ENCODE measurements at regions not wholly inside any gene's neighbourhood (a gene's known extent, or its start where the extent isn't known, plus 50 kb on each side); places are given as distances from the start of the nearest gene placed in this dataset.

DNA sequence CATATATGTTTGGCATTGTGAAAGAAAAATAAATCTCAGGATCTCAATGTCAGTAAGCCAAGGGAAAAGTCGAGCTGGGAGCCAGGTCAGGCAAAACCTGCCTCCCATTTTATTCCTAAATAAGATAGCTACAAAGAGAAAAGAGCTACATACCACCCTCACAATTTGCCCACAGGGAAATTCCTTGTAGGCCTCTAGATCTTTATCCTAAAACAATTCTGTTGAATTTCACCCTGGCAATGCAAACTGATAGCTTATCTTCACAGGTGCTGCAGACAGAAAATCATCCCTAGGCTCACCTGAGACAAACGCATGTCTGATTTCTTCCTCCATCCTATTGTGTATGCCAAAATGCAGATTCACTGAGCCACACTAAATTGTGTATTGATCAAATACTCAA, 2587.1 kb downstream of the PCDH9 start:
- no peak overlapping the region for H3K9ac ChIP-seq (ENCODE audit: extremely low read depth, insufficient read length, low read length)
- H3T11ph ChIP-seq (ENCODE audit: low read length): no peak overlapping the region
- no peaks in the 10 kb centered on the region for H3K4me1 ChIP-seq (ENCODE audit: insufficient read depth, low read length)
- no peak overlapping the region for H2BK20ac ChIP-seq (ENCODE audit: low read depth, low read length, poor library complexity, severe bottlenecking)
- H2AFZ ChIP-seq (ENCODE audit: low read length): no peak overlapping the region
- no peak overlapping the region for H3K27ac Mint-ChIP-seq
- H3K27me3 ChIP-seq (ENCODE audit: insufficient read depth, low read length): no peaks in the 10 kb centered on the region
- no peak overlapping the region for H2BK120ac ChIP-seq (ENCODE audit: low read depth, low read length, poor library complexity, severe bottlenecking)
- H4K91ac ChIP-seq (ENCODE audit: insufficient read length, low read depth, low read length): no peak overlapping the region
- WGBS (ENCODE audit: extremely low coverage, insufficient read length, low lambda C conversion rate): no CpG with 5 or more reads among the region's 2 CpGs
- H3K4me1 Mint-ChIP-seq: peaks cover 0 to 11% of the 10 kb centered on the region in 2 experiments; a peak in 2 of 4 replicates
- H3K9me3 ChIP-seq (ENCODE audit: control insufficient read depth, low read depth, low read length): no peaks in the 10 kb centered on the region
- no peaks in the 10 kb centered on the region for H4K20me1 ChIP-seq (ENCODE audit: control insufficient read depth, insufficient read depth, insufficient read length)
- no peaks in the 10 kb centered on the region for H3K79me1 ChIP-seq (ENCODE audit: insufficient read depth, low read depth, low read length, poor library complexity, severe bottlenecking)
- H3K4me3 Mint-ChIP-seq: no peak overlapping the region
- no peak overlapping the region for H3K23ac ChIP-seq (ENCODE audit: insufficient read length, low read depth, low read length)
- H3K23me2 ChIP-seq (ENCODE audit: insufficient read length, low read depth, low read length, poor library complexity, severe bottlenecking): no peaks in the 10 kb centered on the region
- H3K27me3 Mint-ChIP-seq (ENCODE audit: low read depth): no peaks in the 10 kb centered on the region
- no peak overlapping the region for H3K4me2 ChIP-seq (ENCODE audit: insufficient read depth, insufficient read length, low read length)
- H3K56ac ChIP-seq (ENCODE audit: insufficient read length, low read depth, low read length): no peak overlapping the region
- TF ChIP-seq, protein P1, sequence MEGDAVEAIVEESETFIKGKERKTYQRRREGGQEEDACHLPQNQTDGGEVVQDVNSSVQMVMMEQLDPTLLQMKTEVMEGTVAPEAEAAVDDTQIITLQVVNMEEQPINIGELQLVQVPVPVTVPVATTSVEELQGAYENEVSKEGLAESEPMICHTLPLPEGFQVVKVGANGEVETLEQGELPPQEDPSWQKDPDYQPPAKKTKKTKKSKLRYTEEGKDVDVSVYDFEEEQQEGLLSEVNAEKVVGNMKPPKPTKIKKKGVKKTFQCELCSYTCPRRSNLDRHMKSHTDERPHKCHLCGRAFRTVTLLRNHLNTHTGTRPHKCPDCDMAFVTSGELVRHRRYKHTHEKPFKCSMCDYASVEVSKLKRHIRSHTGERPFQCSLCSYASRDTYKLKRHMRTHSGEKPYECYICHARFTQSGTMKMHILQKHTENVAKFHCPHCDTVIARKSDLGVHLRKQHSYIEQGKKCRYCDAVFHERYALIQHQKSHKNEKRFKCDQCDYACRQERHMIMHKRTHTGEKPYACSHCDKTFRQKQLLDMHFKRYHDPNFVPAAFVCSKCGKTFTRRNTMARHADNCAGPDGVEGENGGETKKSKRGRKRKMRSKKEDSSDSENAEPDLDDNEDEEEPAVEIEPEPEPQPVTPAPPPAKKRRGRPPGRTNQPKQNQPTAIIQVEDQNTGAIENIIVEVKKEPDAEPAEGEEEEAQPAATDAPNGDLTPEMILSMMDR (conservative IDR thresholded peaks at IDR 0.05): no peak
- no peaks in the 10 kb centered on the region for H3K9me3 Mint-ChIP-seq
- H2BK15ac ChIP-seq (ENCODE audit: low read depth, low read length): no peak overlapping the region
- H3K27ac ChIP-seq (ENCODE audit: insufficient read length, low read depth, low read length): no peak overlapping the region
- H3K4ac ChIP-seq (ENCODE audit: low read depth, low read length): no peak overlapping the region
- DNase-seq: no peak
- H2BK5ac ChIP-seq (ENCODE audit: insufficient read length, low read length): no peak overlapping the region
- H3K14ac ChIP-seq (ENCODE audit: insufficient read depth, low read length): no peak overlapping the region
- H3K18ac ChIP-seq (ENCODE audit: insufficient read length, low read depth, low read length): no peak overlapping the region
- H2BK12ac ChIP-seq (ENCODE audit: insufficient read length, low read depth, low read length): no peak overlapping the region
- H3K36me3 Mint-ChIP-seq (ENCODE audit: insufficient read depth in 1 of 3, low read depth in 3 of 3): no peaks in the 10 kb centered on the region
- no peak overlapping the region for H4K5ac ChIP-seq (ENCODE audit: insufficient read length, low read depth, low read length)
- no peak overlapping the region for H4K8ac ChIP-seq (replicated peaks; ENCODE audit: insufficient read length, low read depth, low read length)
- no peaks in the 10 kb centered on the region for H3K79me2 ChIP-seq (ENCODE audit: insufficient read depth, low read length)
- H2AK5ac ChIP-seq (ENCODE audit: insufficient read length, low read length): no peak overlapping the region
